ENCODE measurements at regions not wholly inside any gene's neighbourhood (a gene's known extent, or its start where the extent isn't known, plus 50 kb on each side); places are given as distances from the start of the nearest gene placed in this dataset.

- DNase-seq (ENCODE audit: low spot score): no peak
- TF ChIP-seq, protein P1, sequence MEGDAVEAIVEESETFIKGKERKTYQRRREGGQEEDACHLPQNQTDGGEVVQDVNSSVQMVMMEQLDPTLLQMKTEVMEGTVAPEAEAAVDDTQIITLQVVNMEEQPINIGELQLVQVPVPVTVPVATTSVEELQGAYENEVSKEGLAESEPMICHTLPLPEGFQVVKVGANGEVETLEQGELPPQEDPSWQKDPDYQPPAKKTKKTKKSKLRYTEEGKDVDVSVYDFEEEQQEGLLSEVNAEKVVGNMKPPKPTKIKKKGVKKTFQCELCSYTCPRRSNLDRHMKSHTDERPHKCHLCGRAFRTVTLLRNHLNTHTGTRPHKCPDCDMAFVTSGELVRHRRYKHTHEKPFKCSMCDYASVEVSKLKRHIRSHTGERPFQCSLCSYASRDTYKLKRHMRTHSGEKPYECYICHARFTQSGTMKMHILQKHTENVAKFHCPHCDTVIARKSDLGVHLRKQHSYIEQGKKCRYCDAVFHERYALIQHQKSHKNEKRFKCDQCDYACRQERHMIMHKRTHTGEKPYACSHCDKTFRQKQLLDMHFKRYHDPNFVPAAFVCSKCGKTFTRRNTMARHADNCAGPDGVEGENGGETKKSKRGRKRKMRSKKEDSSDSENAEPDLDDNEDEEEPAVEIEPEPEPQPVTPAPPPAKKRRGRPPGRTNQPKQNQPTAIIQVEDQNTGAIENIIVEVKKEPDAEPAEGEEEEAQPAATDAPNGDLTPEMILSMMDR (IDR thresholded peaks at IDR 0.05; ENCODE audit: extremely low read depth, missing control alignments): no peak
Observed at GRCh38 chr10:44435196-44435595, 50.3 kb upstream of the CXCL12 start.

DNA sequence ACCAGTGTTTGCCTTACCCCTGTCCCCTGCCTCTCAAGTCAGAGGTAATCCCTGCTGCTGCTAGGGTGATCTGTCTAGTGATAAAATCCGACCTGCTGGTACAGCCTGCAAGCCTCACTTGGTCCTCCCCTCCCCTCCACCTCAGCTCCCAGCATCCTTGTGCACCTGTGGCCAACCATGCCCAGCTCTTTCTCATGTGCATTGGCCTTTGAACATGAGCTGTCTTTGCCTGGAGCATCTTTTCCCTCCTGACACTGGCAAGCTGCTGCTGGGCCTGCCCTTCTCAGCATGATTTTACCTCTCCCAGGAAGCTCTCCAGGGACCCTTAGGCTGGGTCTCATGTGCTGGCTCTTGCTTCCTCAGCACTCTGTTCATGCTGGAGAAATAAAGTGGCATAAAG lies 51.3 kb upstream of the CXCL12 start:
- TF ChIP-seq, protein P1 (IDR thresholded peaks at IDR 0.05; ENCODE audit: extremely low read depth, missing control alignments): no peak
- no peak for DNase-seq (ENCODE audit: low spot score)

DNA sequence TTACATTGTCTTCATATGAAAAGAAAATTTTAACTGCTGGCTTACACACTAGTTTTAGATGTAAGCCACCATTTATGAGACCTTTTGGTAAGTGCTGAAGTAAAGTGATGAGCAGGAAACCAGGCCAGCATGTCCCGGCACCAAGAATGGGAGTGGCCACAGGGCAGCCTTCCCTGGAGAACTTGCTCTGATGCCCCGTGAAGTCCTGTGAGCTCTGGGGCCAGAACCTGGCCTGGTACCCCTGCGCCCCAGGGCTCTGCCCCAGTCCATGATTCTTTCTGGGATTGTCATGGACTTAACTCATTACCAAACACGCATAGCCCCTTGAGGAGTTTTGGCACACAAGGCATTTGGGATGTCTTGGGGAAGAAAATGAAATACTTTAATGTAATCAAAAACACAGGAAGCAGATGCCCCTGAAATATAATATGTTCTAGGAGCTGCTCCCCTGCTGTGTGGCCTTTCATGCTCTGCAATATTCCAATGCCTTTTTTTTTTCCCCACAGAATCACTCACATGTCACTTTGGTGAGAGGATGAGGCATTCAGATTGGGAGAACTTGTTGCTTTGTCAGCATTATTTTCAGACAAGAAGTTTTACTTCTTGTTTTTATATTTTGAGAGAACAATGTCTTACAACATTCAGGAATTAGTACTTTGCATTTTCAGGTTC lies 53.1 kb upstream of the CXCL12 start:
- no peak for DNase-seq (ENCODE audit: low spot score)
- TF ChIP-seq, protein P1 (IDR thresholded peaks at IDR 0.05; ENCODE audit: extremely low read depth, missing control alignments): no peak

DNA sequence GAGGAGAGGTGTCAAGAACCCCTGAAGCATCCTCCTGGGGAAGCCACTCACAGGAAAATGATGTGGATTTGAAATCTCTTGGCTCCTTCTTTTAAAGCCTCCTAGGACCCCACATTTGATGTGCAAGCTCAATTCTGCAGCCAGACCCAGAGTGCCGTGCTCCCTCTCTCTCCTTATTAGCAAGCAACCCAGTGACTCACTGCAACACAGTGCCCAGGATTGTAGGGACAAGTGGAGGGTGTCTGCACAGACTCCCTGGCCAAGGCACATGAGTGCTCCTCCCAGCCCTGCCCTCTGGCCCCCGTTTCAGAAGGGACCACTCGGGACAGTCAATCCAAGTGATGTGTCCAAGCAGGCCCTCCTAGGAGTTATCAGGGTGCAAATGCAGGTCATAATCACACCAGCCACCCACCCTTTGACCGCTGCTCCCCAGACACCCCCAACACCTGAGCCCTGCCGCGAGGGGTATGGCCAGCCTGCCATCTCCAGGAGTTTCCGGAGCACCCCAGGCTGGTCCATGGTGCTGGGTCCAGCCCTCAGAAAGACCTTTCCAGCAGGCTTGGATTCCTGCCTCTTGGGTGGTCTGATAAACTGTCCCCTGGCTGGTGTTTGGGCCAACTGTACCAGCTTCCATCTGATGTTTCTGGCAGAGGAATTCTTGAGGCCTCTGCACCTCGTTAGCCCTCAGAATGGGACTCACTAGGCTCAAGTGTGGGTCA lies 54.5 kb upstream of the CXCL12 start:
- TF ChIP-seq, protein P1 (IDR thresholded peaks at IDR 0.05; ENCODE audit: extremely low read depth, missing control alignments): no peak
- no peak for DNase-seq (ENCODE audit: low spot score)

DNA sequence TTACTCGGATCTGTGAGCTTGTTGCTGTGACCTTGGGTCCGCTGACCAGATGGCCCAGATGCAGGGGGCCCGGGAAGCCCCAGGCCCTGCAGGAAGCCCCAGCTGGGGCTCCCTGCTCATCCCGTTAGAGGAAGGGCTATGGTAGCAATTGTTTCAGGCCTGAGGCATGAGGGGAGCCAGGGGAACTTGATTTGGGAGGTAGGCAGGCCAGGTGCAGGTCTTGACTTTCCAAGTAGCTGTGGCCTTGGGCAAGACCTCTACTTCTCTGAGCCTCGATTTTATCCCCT lies 55.0 kb upstream of the CXCL12 start:
- TF ChIP-seq, protein P1 (IDR thresholded peaks at IDR 0.05; ENCODE audit: extremely low read depth, missing control alignments): no peak

DNA sequence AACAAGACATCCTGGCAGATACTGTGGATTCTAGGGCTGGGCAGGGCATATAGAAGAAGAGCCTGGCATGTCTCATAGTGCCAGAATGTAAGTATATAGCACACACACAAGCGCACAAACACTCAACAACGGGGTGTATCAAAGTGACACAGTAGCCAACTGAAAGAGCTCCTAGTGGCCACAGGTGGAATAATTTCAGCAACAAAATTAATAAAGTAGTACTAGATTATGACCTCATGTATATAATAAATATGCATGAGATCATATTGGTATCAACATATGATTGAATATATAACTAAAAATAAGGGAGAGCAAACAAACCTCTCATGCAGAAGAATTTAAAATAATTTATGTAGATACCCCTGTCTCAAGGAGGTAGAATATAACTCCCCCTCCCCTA lies 72.4 kb upstream of the CXCL12 start:
- DNase-seq (ENCODE audit: low spot score): no peak
- TF ChIP-seq, protein P1 (IDR thresholded peaks at IDR 0.05; ENCODE audit: extremely low read depth, missing control alignments): no peak

More for the DNA sequence above, 55.0 kb upstream of the CXCL12 start:
- DNase-seq (ENCODE audit: low spot score): no peak

DNA sequence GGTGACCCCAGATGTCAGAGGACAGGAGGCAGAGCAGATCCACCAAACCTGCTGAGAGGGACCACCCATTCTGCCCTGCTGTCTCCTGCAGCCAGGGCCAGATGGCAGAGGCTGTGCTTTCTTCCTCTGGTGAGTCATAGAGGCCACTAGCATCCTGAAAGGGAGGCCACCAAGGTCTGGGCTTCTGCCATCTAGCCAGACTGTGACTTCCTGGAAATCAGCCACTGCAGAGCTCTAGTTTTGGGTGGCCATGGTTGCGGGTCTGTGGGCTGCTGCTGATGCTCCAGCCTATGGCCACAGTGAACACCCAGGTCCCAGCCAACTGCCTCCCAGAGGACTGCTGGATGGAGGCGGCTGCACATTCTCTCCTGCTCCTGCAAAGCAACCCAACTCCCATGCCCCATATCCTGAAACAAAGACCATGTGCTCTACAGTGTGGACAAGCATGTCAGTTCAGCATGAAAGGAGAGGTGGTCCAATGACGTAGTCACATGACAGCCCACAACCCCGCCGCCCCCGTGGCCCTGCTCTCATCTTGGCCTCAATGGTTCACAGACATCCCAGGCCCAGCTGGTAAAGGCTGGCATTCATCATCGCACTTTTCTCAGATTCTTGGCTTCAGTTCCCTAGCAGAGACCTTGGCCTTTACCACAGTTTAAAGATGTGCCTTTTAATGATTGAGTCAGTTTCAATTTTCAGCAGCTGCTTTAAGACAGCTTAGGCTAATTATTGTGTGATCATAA lies 73.9 kb upstream of the CXCL12 start:
- TF ChIP-seq, protein P1 (IDR thresholded peaks at IDR 0.05; ENCODE audit: extremely low read depth, missing control alignments): no peak
- no peak for DNase-seq (ENCODE audit: low spot score)
